HEK293 (cell line): ENCODE measurements at regions not wholly inside any gene's neighbourhood (a gene's known extent, or its start where the extent isn't known, plus 50 kb on each side); places are given as distances from the start of the nearest gene placed in this dataset.

Source experiments
- TF ChIP-seq, protein P1 (sequence below): fragments of 450-650 bp; formaldehyde crosslinking; IDR thresholded peaks from 2 replicates; pipeline ENCODE4 v1.5.1; 2016; ENCODE audit warnings: missing biosample characterization, missing genetic modification characterization
- TF ChIP-seq, protein P2 (sequence below): fragments of 450-650 bp; formaldehyde crosslinking; IDR thresholded peaks from 2 replicates; pipeline ENCODE4 v1.5.1; 2016; ENCODE audit warnings: missing biosample characterization, missing genetic modification characterization
- TF ChIP-seq, protein P3 (sequence below): fragments of 450-650 bp; formaldehyde crosslinking; IDR thresholded peaks from 2 replicates; pipeline ENCODE4 v1.5.1; 2016; ENCODE audit warnings: missing biosample characterization, missing genetic modification characterization
- TF ChIP-seq, protein P4 (sequence below): fragments of 450-650 bp; IDR thresholded peaks from 2 replicates; pipeline ENCODE4 v1.5.1; 2018; ENCODE audit warnings: missing biosample characterization, missing genetic modification characterization
- TF ChIP-seq, protein P5 (sequence below): fragments of 450-650 bp; formaldehyde crosslinking; IDR thresholded peaks from 2 replicates; pipeline ENCODE4 v1.5.1; 2016; ENCODE audit warnings: missing biosample characterization, missing genetic modification characterization

DNA sequence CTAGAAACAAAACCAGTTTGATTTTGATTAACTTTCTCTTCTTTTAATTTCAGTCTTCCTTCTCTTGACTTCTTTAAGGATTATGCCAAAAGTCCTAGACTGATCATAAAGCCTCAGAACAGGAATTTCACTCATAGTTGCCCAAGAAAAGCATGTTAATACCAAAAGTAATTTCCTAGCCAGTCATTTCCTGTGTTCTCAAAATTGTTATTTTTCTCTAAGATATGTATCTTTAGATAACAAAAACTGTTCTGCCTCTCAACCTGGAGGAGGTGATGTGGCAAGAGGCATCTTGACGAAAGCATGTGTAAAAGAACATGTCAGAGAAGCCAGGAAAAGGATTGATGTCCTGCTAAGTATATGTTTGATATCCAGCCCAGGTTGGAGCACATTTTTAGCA is 78.0 kb upstream of the IPO9 start:
- TF ChIP-seq, protein P1, sequence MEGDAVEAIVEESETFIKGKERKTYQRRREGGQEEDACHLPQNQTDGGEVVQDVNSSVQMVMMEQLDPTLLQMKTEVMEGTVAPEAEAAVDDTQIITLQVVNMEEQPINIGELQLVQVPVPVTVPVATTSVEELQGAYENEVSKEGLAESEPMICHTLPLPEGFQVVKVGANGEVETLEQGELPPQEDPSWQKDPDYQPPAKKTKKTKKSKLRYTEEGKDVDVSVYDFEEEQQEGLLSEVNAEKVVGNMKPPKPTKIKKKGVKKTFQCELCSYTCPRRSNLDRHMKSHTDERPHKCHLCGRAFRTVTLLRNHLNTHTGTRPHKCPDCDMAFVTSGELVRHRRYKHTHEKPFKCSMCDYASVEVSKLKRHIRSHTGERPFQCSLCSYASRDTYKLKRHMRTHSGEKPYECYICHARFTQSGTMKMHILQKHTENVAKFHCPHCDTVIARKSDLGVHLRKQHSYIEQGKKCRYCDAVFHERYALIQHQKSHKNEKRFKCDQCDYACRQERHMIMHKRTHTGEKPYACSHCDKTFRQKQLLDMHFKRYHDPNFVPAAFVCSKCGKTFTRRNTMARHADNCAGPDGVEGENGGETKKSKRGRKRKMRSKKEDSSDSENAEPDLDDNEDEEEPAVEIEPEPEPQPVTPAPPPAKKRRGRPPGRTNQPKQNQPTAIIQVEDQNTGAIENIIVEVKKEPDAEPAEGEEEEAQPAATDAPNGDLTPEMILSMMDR (tag by site-specific recombination) = no peak
- TF ChIP-seq, protein P2, sequence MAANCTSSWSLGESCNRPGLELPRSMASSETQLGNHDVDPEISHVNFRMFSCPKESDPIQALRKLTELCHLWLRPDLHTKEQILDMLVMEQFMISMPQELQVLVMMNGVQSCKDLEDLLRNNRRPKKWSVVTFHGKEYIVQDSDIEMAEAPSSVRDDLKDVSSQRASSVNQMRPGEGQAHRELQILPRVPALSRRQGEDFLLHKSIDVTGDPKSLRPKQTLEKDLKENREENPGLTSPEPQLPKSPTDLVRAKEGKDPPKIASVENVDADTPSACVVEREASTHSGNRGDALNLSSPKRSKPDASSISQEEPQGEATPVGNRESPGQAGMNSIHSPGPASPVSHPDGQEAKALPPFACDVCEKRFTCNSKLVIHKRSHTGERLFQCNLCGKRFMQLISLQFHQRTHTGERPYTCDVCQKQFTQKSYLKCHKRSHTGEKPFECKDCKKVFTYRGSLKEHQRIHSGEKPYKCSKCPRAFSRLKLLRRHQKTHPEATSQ (tag by site-specific recombination) = no peak
- TF ChIP-seq, protein P3, sequence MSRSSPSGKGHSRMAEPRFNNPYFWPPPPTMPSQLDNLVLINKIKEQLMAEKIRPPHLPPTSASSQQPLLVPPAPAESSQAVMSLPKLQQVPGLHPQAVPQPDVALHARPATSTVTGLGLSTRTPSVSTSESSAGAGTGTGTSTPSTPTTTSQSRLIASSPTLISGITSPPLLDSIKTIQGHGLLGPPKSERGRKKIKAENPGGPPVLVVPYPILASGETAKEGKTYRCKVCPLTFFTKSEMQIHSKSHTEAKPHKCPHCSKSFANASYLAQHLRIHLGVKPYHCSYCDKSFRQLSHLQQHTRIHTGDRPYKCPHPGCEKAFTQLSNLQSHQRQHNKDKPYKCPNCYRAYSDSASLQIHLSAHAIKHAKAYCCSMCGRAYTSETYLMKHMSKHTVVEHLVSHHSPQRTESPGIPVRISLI = no peak
- TF ChIP-seq, protein P4, sequence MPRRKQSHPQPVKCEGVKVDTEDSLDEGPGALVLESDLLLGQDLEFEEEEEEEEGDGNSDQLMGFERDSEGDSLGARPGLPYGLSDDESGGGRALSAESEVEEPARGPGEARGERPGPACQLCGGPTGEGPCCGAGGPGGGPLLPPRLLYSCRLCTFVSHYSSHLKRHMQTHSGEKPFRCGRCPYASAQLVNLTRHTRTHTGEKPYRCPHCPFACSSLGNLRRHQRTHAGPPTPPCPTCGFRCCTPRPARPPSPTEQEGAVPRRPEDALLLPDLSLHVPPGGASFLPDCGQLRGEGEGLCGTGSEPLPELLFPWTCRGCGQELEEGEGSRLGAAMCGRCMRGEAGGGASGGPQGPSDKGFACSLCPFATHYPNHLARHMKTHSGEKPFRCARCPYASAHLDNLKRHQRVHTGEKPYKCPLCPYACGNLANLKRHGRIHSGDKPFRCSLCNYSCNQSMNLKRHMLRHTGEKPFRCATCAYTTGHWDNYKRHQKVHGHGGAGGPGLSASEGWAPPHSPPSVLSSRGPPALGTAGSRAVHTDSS (tag by site-specific recombination) = no peak
- TF ChIP-seq, protein P5, sequence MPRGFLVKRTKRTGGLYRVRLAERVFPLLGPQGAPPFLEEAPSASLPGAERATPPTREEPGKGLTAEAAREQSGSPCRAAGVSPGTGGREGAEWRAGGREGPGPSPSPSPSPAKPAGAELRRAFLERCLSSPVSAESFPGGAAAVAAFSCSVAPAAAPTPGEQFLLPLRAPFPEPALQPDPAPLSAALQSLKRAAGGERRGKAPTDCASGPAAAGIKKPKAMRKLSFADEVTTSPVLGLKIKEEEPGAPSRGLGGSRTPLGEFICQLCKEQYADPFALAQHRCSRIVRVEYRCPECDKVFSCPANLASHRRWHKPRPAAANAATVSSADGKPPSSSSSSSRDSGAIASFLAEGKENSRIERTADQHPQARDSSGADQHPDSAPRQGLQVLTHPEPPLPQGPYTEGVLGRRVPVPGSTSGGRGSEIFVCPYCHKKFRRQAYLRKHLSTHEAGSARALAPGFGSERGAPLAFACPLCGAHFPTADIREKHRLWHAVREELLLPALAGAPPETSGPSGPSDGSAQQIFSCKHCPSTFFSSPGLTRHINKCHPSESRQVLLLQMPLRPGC = no peak
